RWPE1 (cell line): ENCODE measurements at regions not wholly inside any gene's neighbourhood (a gene's known extent, or its start where the extent isn't known, plus 50 kb on each side); places are given as distances from the start of the nearest gene placed in this dataset.

Experiments used
- CTCF ChIA-PET: fragments of 350-600 bp; sonication (Branson Sonifier 250); formaldehyde crosslinking; extraction: SDS; loops from one replicate; lab custom pipeline; 2021; lab: Yijun Ruan, JAX
- POLR2A ChIA-PET: fragments of 400-600 bp; formaldehyde crosslinking; extraction: SDS; loops from one replicate; lab custom pipeline; 2020; ENCODE audit warnings: antibody characterized with exemption; ENCODE audit not compliant: low non-redundant PET; lab: Yijun Ruan, JAX
- DNase-seq: peaks from one replicate; pipeline ENCODE4 v3.0.0; 2012; ENCODE audit warnings: low spot score
- H3K27ac ChIP-seq: fragments of 450-650 bp; 2 replicates; pipeline ENCODE4 v1.5.1; 2017
- CTCF ChIP-seq: fragments of 450-650 bp; conservative IDR thresholded peaks from 2 replicates; pipeline ENCODE4 v1.5.1; 2017; ENCODE audit warnings: low read depth, mild to moderate bottlenecking

GRCh38 chr1:239882967-239883366 is 208.7 kb upstream of the FMN2 start:
- TF ChIP-seq CTCF: no peak
- H3K27ac ChIP-seq: no peak overlapping the region
- POLR2A ChIA-PET: no interaction called here
- DNase-seq: no peak
- CTCF ChIA-PET: no interaction called here

- no peak for DNase-seq
- CTCF ChIA-PET: no interaction called here
- POLR2A ChIA-PET: no interaction called here
- TF ChIP-seq CTCF: no peak
- H3K27ac ChIP-seq: no peak overlapping the region
Measured at GRCh38 chr1:239884796-239885195, 206.9 kb upstream of the FMN2 start.

- DNase-seq: no peak
- no peak overlapping the region for H3K27ac ChIP-seq
- ChIA-PET CTCF (interaction anchor here (0.6 kb wide), 2 partner anchors 12 to 820 kb away, joined by 3 read pairs; no protein-coding TSS in a partner anchor), POLR2A (no interaction called here)
- TF ChIP-seq CTCF: no peak
Measured at GRCh38 chr1:239886266-239886665, 205.4 kb upstream of the FMN2 start.

- H3K27ac ChIP-seq: no peak overlapping the region
- POLR2A ChIA-PET: no interaction called here
- no peak for TF ChIP-seq CTCF
- CTCF ChIA-PET: interaction anchor here (0.7 kb wide), 1 partner anchor 580 kb away, joined by 5 read pairs; no protein-coding TSS in a partner anchor
- DNase-seq: no peak
Measured at GRCh38 chr1:239888639-239889038, 203.0 kb upstream of the FMN2 start.

GRCh38 chr1:239891621-239892358 is 199.9 kb upstream of the FMN2 start:
- ChIA-PET CTCF (interaction anchor here (0.6 kb wide), 3 partner anchors 60 to 729 kb away, joined by 3 to 5 read pairs (median 4); no protein-coding TSS in a partner anchor), POLR2A (no interaction called here)
- no peak for DNase-seq
- no peak overlapping the region for H3K27ac ChIP-seq
- TF ChIP-seq CTCF: no peak

- ChIA-PET POLR2A (no interaction called here), CTCF (interaction anchor here (0.6 kb wide), 1 partner anchor 187 kb away, joined by 4 read pairs; no protein-coding TSS in a partner anchor)
- TF ChIP-seq CTCF: no peak
- DNase-seq: no peak
- no peak overlapping the region for H3K27ac ChIP-seq
Measured at GRCh38 chr1:239892602-239893001, 199.1 kb upstream of the FMN2 start.
